K562 (cell line): ENCODE measurements at regions not wholly inside any gene's neighbourhood (a gene's known extent, or its start where the extent isn't known, plus 50 kb on each side); places are given as distances from the start of the nearest gene placed in this dataset.

Source experiments
- ETS1 ChIP-seq: conservative IDR thresholded peaks from 2 replicates; pipeline ENCODE4 v1.6.1; 2011; ENCODE audit warnings: low read depth, mild to moderate bottlenecking, low read length; ENCODE audit not compliant: control insufficient read depth
- HMGN3 ChIP-seq: IDR thresholded peaks from 2 replicates; pipeline ENCODE4 v1.6.1; 2011; ENCODE audit warnings: borderline replicate concordance, low read depth, mild to moderate bottlenecking, mixed read lengths, low read length; ENCODE audit not compliant: insufficient read length; ENCODE audit errors: extremely low read depth
- JUN ChIP-seq, 2 experiments: sonication (generic) in 1 of 2; formaldehyde crosslinking in 1 of 2; IDR thresholded peaks; 2 replicates each; pipeline versions ENCODE4 v1.6.1 to v1.8.0; 2012 to 2022; ENCODE audit warnings: borderline replicate concordance in 2 of 2, mild to moderate bottlenecking in 2 of 2, improper control_type of control experiment in 1 of 2, low read depth in 1 of 2, low read length in 1 of 2, missing genetic modification reagents in 1 of 2
- MAFG ChIP-seq: fragments of 450-650 bp; conservative IDR thresholded peaks from 2 replicates; pipeline ENCODE4 v1.6.1; 2016; ENCODE audit warnings: missing genetic modification characterization, missing compliant biosample characterization
- MNT ChIP-seq, 2 experiments: fragments of 450-650 bp; conservative IDR thresholded peaks; 2 replicates each; pipeline ENCODE4 v1.6.1; 2017; ENCODE audit warnings: mild to moderate bottlenecking in 2 of 2, moderate library complexity in 2 of 2
- NFATC3 ChIP-seq: fragments of 450-650 bp; IDR thresholded peaks from 2 replicates; pipeline ENCODE4 v1.6.1; 2017; ENCODE audit warnings: mild to moderate bottlenecking
- NFIC ChIP-seq: fragments of 450-650 bp; IDR thresholded peaks from 2 replicates; pipeline ENCODE4 v1.6.1; 2017; ENCODE audit warnings: mild to moderate bottlenecking, inconsistent platforms
- PRPF4 ChIP-seq: fragments of 200-400 bp; formaldehyde crosslinking; IDR thresholded peaks from one replicate; pipeline ENCODE4 v1.6.1; 2017; ENCODE audit warnings: low read length, low read depth, mild to moderate bottlenecking; ENCODE audit not compliant: insufficient read depth, poor library complexity, severe bottlenecking
- PTRF ChIP-seq: fragments of 450-650 bp; IDR thresholded peaks from 2 replicates; pipeline ENCODE4 v1.6.1; 2016; ENCODE audit warnings: mild to moderate bottlenecking, missing genetic modification characterization, missing compliant biosample characterization
- RBM15 ChIP-seq: fragments of 200-400 bp; formaldehyde crosslinking; IDR thresholded peaks from 2 replicates; pipeline ENCODE4 v1.6.1; 2018; ENCODE audit warnings: mild to moderate bottlenecking, low read length, moderate library complexity; ENCODE audit not compliant: insufficient read depth
- TCF15 ChIP-seq: fragments of 250-450 bp; sonication (Bioruptor Pico); IDR thresholded peaks from 2 replicates; pipeline ENCODE4 v1.8.0; 2022; ENCODE audit warnings: moderate library complexity, mild to moderate bottlenecking, inconsistent platforms
- ZBTB7A ChIP-seq: IDR thresholded peaks from 2 replicates; pipeline ENCODE4 v1.6.1; 2011; ENCODE audit warnings: low read depth, mild to moderate bottlenecking, low read length, moderate library complexity, borderline replicate concordance; ENCODE audit not compliant: control insufficient read depth
- ZFP36 ChIP-seq: fragments of 150-350 bp; IDR thresholded peaks from 2 replicates; pipeline ENCODE4 v1.6.1; 2018; ENCODE audit warnings: low read length, low read depth; ENCODE audit not compliant: partially characterized antibody
- ZNF24 ChIP-seq: fragments of 450-650 bp; IDR thresholded peaks from 2 replicates; pipeline ENCODE4 v1.6.1; 2016
- TF ChIP-seq, protein P1 (sequence below): fragments of 450-650 bp; IDR thresholded peaks from 2 replicates; pipeline ENCODE4 v1.6.1; 2016
- TF ChIP-seq, protein P2 (sequence below): sonication (generic); formaldehyde crosslinking; IDR thresholded peaks from 2 replicates; pipeline ENCODE4 v1.8.0; 2022; ENCODE audit warnings: missing genetic modification reagents, mild to moderate bottlenecking, borderline replicate concordance
- TF ChIP-seq, protein P3 (sequence below): IDR thresholded peaks from 2 replicates; pipeline ENCODE4 v1.6.1; 2014; ENCODE audit warnings: antibody characterized with exemption

- TF ChIP-seq JUN (IDR thresholded peaks at IDR 0.05; ENCODE audit: borderline replicate concordance, low read depth, low read length) (peak; percentile 19; the same call in 1 of the 2 replicates), JUN (CRISPR knock-in tag; IDR thresholded peaks at IDR 0.05; ENCODE audit: borderline replicate concordance) (no peak), PTRF (tag) (peak; percentile 85), MNT (conservative IDR thresholded peaks at IDR 0.05) (peak; percentile 43 to 62; a peak in 3 of 4 replicates), ETS1 (no peak), RBM15 (no peak), NFIC (peak; percentile 87), ZNF24 (no peak), PRPF4 (no peak), NFATC3 (no peak), ZBTB7A (no peak), TCF15 (CRISPR knock-in tag) (peak; percentile 95; the same call in 1 of the 2 replicates), MAFG (tag) (peak; percentile 70), HMGN3 (no peak), ZFP36 (no peak)
- TF ChIP-seq, protein P1, sequence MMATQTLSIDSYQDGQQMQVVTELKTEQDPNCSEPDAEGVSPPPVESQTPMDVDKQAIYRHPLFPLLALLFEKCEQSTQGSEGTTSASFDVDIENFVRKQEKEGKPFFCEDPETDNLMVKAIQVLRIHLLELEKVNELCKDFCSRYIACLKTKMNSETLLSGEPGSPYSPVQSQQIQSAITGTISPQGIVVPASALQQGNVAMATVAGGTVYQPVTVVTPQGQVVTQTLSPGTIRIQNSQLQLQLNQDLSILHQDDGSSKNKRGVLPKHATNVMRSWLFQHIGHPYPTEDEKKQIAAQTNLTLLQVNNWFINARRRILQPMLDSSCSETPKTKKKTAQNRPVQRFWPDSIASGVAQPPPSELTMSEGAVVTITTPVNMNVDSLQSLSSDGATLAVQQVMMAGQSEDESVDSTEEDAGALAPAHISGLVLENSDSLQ: no peak
- TF ChIP-seq, protein P2, sequence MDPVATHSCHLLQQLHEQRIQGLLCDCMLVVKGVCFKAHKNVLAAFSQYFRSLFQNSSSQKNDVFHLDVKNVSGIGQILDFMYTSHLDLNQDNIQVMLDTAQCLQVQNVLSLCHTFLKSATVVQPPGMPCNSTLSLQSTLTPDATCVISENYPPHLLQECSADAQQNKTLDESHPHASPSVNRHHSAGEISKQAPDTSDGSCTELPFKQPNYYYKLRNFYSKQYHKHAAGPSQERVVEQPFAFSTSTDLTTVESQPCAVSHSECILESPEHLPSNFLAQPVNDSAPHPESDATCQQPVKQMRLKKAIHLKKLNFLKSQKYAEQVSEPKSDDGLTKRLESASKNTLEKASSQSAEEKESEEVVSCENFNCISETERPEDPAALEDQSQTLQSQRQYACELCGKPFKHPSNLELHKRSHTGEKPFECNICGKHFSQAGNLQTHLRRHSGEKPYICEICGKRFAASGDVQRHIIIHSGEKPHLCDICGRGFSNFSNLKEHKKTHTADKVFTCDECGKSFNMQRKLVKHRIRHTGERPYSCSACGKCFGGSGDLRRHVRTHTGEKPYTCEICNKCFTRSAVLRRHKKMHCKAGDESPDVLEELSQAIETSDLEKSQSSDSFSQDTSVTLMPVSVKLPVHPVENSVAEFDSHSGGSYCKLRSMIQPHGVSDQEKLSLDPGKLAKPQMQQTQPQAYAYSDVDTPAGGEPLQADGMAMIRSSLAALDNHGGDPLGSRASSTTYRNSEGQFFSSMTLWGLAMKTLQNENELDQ (CRISPR knock-in tag): no peak
- TF ChIP-seq, protein P3, sequence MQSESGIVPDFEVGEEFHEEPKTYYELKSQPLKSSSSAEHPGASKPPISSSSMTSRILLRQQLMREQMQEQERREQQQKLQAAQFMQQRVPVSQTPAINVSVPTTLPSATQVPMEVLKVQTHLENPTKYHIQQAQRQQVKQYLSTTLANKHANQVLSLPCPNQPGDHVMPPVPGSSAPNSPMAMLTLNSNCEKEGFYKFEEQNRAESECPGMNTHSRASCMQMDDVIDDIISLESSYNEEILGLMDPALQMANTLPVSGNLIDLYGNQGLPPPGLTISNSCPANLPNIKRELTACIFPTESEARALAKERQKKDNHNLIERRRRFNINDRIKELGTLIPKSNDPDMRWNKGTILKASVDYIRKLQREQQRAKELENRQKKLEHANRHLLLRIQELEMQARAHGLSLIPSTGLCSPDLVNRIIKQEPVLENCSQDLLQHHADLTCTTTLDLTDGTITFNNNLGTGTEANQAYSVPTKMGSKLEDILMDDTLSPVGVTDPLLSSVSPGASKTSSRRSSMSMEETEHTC: no peak
Observed at GRCh38 chr21:24272521-24272938, 1334.8 kb downstream of the MRPL39 start (continued).
